A673 (cell line): ENCODE measurements at regions not wholly inside any gene's neighbourhood (a gene's known extent, or its start where the extent isn't known, plus 50 kb on each side); places are given as distances from the start of the nearest gene placed in this dataset.

ENCODE experiments used
- BruUV-seq: library from RNA; stranded (reverse); fragments of 400-500 nt; replicated peaks from 2 replicates; lab custom pipeline; 2021; lab: Mats Ljungman, UMichigan
- CTCF ChIA-PET: fragments of 300-600 bp; sonication (Branson Sonifier 250); formaldehyde crosslinking; loops from one replicate; lab custom pipeline; 2022; ENCODE audit warnings: antibody characterized with exemption; lab: Charles Lee
- POLR2A ChIA-PET: fragments of 300-600 bp; sonication (Branson Sonifier 250); formaldehyde crosslinking; loops from one replicate; lab custom pipeline; 2022; ENCODE audit warnings: antibody characterized with exemption; ENCODE audit not compliant: low non-redundant PET; lab: Charles Lee
- DNase-seq: peaks from one replicate; pipeline ENCODE4 v3.0.0-alpha.2; 2015; ENCODE audit warnings: low spot score
- H3K27ac ChIP-seq: fragments of 200-600 bp; sonication (generic); 2 replicates; pipeline ENCODE4 v1.5.1; 2016; ENCODE audit warnings: mixed run types, low read depth, mild to moderate bottlenecking, mixed read lengths, antibody characterized with exemption, low read length; ENCODE audit not compliant: poor library complexity, severe bottlenecking
- H3K27me3 ChIP-seq: fragments of 200-600 bp; sonication (generic); replicated peaks from 2 replicates; pipeline ENCODE4 v1.6.1; 2017; ENCODE audit warnings: mixed run types, low read depth, mild to moderate bottlenecking, mixed read lengths, antibody characterized with exemption, low read length; ENCODE audit not compliant: insufficient read depth, poor library complexity
- H3K36me3 ChIP-seq: fragments of 200-600 bp; sonication (generic); 2 replicates; pipeline ENCODE4 v1.6.1; 2016; ENCODE audit warnings: mixed run types, mild to moderate bottlenecking, mixed read lengths, antibody characterized with exemption, low read length; ENCODE audit not compliant: insufficient read depth, poor library complexity, severe bottlenecking
- H3K4me1 ChIP-seq: fragments of 200-600 bp; sonication (generic); 2 replicates; pipeline ENCODE4 v1.6.1; 2017; ENCODE audit warnings: mixed run types, mild to moderate bottlenecking, mixed read lengths, antibody characterized with exemption, low read length; ENCODE audit not compliant: insufficient read depth, poor library complexity, severe bottlenecking
- H3K4me3 ChIP-seq: fragments of 200-600 bp; sonication (generic); 2 replicates; pipeline ENCODE4 v1.5.1; 2016; ENCODE audit warnings: low read depth, mixed run types, mild to moderate bottlenecking, mixed read lengths, low read length; ENCODE audit not compliant: poor library complexity, severe bottlenecking
- H3K9me3 ChIP-seq: fragments of 200-600 bp; sonication (generic); 2 replicates; pipeline ENCODE4 v1.6.1; 2016; ENCODE audit warnings: mixed run types, low read depth, mild to moderate bottlenecking, mixed read lengths, antibody characterized with exemption, low read length; ENCODE audit not compliant: poor library complexity, severe bottlenecking
- CTCF ChIP-seq: fragments of 300-800, 200-600 bp; sonication (generic); conservative IDR thresholded peaks from 2 replicates; pipeline ENCODE4 v1.5.1; 2017; ENCODE audit warnings: low read depth, mild to moderate bottlenecking, antibody characterized with exemption, low read length, moderate library complexity, mixed read lengths
- EZH2 ChIP-seq: fragments of 200-600 bp; sonication (generic); IDR thresholded peaks from 2 replicates; pipeline ENCODE4 v1.6.1; 2017; ENCODE audit warnings: borderline replicate concordance, low read depth, mild to moderate bottlenecking, mixed read lengths, antibody characterized with exemption, low read length; ENCODE audit not compliant: poor library complexity, severe bottlenecking
- intact Hi-C: fragments of 100-400 bp; cut with micrococcal nuclease; formaldehyde crosslinking; loops from one replicate; pipeline ENCODE4 v1.10.0; 2022; ENCODE audit not compliant: unreplicated experiment

DNA sequence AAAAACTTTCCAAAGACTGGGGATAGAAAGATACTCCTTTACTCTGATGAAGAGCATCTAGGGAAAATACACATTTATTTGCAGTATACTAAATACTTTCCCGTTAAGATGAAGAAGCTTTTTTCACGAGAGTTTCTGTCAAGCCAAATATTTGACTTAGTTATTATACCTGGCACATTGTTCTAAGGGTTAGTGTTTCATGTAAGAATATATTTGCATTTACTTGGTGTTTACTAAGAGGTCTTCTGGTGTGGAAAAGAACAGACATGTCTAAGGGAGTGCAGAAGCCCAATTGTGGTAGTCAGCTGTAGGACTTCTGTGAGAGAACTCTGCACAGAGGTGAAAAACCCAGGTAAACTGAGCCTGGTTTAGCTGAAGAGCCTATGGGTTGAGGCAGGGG, 457.6 kb upstream of the SOX11 start:
- TF ChIP-seq CTCF = no peak
- no peak for TF ChIP-seq EZH2
- Histone ChIP-seq H3K36me3 (no peaks in the 10 kb centered on the region), H3K27ac (no peak overlapping the region), H3K4me1 (peaks cover 9% of the 10 kb centered on the region), H3K27me3 (no peaks in the 10 kb centered on the region), H3K4me3 (no peak overlapping the region), H3K9me3 (no peaks in the 10 kb centered on the region)
- CTCF ChIA-PET = no interaction called here
- intact Hi-C loops = no loop called here
- DNase-seq = no peak
- POLR2A ChIA-PET = no interaction called here
- no TSS peak for BruUV-seq

- ChIA-PET CTCF (no interaction called here), POLR2A (no interaction called here)
- TF ChIP-seq CTCF (no peak), EZH2 (no peak)
- Histone ChIP-seq H3K4me1 (peaks cover 9% of the 10 kb centered on the region), H3K27me3 (no peaks in the 10 kb centered on the region), H3K27ac (no peak overlapping the region), H3K4me3 (no peak overlapping the region), H3K36me3 (no peaks in the 10 kb centered on the region), H3K9me3 (no peaks in the 10 kb centered on the region)
- intact Hi-C loops = no loop called here
- BruUV-seq = no TSS peak
- no peak for DNase-seq
Measured at GRCh38 chr2:5235701-5236100, 456.5 kb upstream of the SOX11 start.

DNA sequence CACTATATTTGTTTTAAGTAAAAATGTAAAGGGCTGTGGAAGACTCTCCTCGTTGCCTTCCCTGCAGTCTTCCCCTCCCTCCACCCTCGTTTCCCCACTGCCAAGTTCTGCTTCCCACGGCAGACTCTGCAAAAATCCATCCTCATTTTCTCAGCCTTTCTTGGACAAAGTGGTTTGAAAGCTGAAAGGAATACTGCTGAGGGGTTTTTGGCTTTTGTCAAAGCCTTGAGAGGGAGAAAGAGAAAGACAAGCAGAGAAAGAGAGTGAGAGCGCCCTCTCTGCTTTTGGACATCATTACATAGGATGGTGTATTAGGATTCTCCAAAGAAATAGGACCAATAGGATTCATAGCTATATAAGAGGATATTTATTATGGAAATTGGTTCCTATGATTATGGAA, 455.9 kb upstream of the SOX11 start:
- ChIA-PET CTCF (no interaction called here), POLR2A (no interaction called here)
- Histone ChIP-seq H3K9me3 (no peaks in the 10 kb centered on the region), H3K27me3 (no peaks in the 10 kb centered on the region), H3K4me3 (no peak overlapping the region), H3K36me3 (no peaks in the 10 kb centered on the region), H3K4me1 (peaks cover 5% of the 10 kb centered on the region), H3K27ac (no peak overlapping the region)
- TF ChIP-seq CTCF (peak; percentile 39; the same call in 1 of the 2 replicates), EZH2 (no peak)
- DNase-seq = no peak
- intact Hi-C loops = no loop called here
- BruUV-seq = no TSS peak
